HCT116 (cell line): ENCODE measurements at regions not wholly inside any gene's neighbourhood (a gene's known extent, or its start where the extent isn't known, plus 50 kb on each side); places are given as distances from the start of the nearest gene placed in this dataset.

Experiments used
- ATAC-seq: fragments of 200-7000 bp; cut with Tn5 transposase; 2 replicates; pipeline ENCODE4 v1.9.1; 2020; ENCODE audit warnings: mild to moderate bottlenecking, moderate library complexity
- BruUV-seq: library from RNA; stranded (reverse); fragments of 400-500 nt; replicated peaks from 2 replicates; lab custom pipeline; 2021; lab: Mats Ljungman, UMichigan
- CTCF ChIA-PET: fragments of 300-600 bp; sonication (Branson Sonifier 250); formaldehyde crosslinking; loops from one replicate; lab custom pipeline; 2021; ENCODE audit warnings: antibody characterized with exemption; lab: Charles Lee
- POLR2A ChIA-PET: fragments of 300-600, 350-600 bp; sonication (Branson Sonifier 250); formaldehyde crosslinking; loops from one replicate; lab custom pipeline; 2021; ENCODE audit warnings: antibody characterized with exemption; lab: Charles Lee
- RAD21 ChIA-PET, 2 experiments: fragments of 300-600 bp; sonication (Branson Sonifier 250); formaldehyde crosslinking; loops; one replicate each; lab custom pipeline; 2023; ENCODE audit warnings: low total read pairs in 2 of 2; ENCODE audit not compliant: uncharacterized antibody in 2 of 2, unreplicated experiment in 2 of 2, low non-redundant PET in 1 of 2; lab: Charles Lee
- DNase-seq: peaks from one replicate; pipeline ENCODE4 v3.0.0-alpha.2; 2010; ENCODE audit warnings: low read depth, low spot score
- H2AFZ ChIP-seq: fragments of 200-600 bp; shearing (Covaris generic), sonication (generic); 2 replicates; pipeline ENCODE4 v1.6.1; 2017; ENCODE audit warnings: low read depth, mixed run types, mixed read lengths, antibody characterized with exemption, low read length; ENCODE audit not compliant: poor library complexity, severe bottlenecking
- H3K27ac ChIP-seq: 2 replicates; pipeline ENCODE4 v1.5.1; 2012; ENCODE audit warnings: low read depth, low read length
- H3K27me3 ChIP-seq: fragments of 200-600 bp; sonication (generic); 2 replicates; pipeline ENCODE4 v1.6.1; 2016; ENCODE audit warnings: mixed run types, low read length, mixed read lengths; ENCODE audit not compliant: insufficient read depth
- H3K36me3 ChIP-seq, 2 experiments: fragments of 200-500 bp in 1 of 2; fragments of 200-600 bp in 1 of 2; sonication (Bioruptor generic) in 1 of 2; sonication (generic) in 1 of 2; 2 replicates each; pipeline versions ENCODE4 v1.5.1 to v1.6.1; 2014 to 2016; ENCODE audit warnings: low read length in 2 of 2, inconsistent platforms in 1 of 2, mixed read lengths in 1 of 2, mixed run types in 1 of 2; ENCODE audit not compliant: insufficient read depth in 2 of 2, control insufficient read depth in 1 of 2
- H3K4me1 ChIP-seq, 2 experiments: fragments of 200-600 bp in 1 of 2; sonication (generic) in 1 of 2; 2 replicates each; pipeline versions ENCODE4 v1.5.1 to v1.6.1; 2012 to 2017; ENCODE audit warnings: low read length in 2 of 2, inconsistent platforms in 1 of 2, mild to moderate bottlenecking in 1 of 2, mixed read lengths in 1 of 2, mixed run types in 1 of 2, moderate library complexity in 1 of 2; ENCODE audit not compliant: insufficient read depth in 2 of 2, control insufficient read depth in 1 of 2
- H3K4me2 ChIP-seq: fragments of 200-600 bp; sonication (generic); 2 replicates; pipeline ENCODE4 v1.6.1; 2017; ENCODE audit warnings: mixed run types, low read length, mixed read lengths
- H3K4me3 ChIP-seq, 2 experiments: fragments of 200-600 bp in 1 of 2; sonication (generic) in 1 of 2; replicated peaks in 1 of 2; 2 replicates each; pipeline ENCODE4 v1.5.1; 2011 to 2016; ENCODE audit warnings: low read length in 2 of 2, control low read depth in 1 of 2, low read depth in 1 of 2, mild to moderate bottlenecking in 1 of 2, mixed read lengths in 1 of 2, mixed run types in 1 of 2
- H3K79me2 ChIP-seq: fragments of 200-600 bp; sonication (generic); 2 replicates; pipeline ENCODE4 v1.6.1; 2017; ENCODE audit warnings: mild to moderate bottlenecking, mixed run types, low read length, moderate library complexity, mixed read lengths; ENCODE audit not compliant: insufficient read depth
- H3K9ac ChIP-seq: fragments of 200-600 bp; sonication (generic); 2 replicates; pipeline ENCODE4 v1.6.1; 2016; ENCODE audit warnings: low read length, mixed read lengths
- H3K9me2 ChIP-seq: fragments of 200-600 bp; sonication (generic), shearing (Covaris generic); 2 replicates; pipeline ENCODE4 v1.6.1; 2017; ENCODE audit warnings: mixed run types, mild to moderate bottlenecking, moderate library complexity; ENCODE audit not compliant: insufficient read depth
- H3K9me3 ChIP-seq, 2 experiments: fragments of 200-500 bp in 1 of 2; fragments of 200-600 bp in 1 of 2; sonication (Bioruptor generic) in 1 of 2; sonication (generic) in 1 of 2; 2 replicates each; pipeline ENCODE4 v1.6.1; 2014 to 2017; ENCODE audit warnings: low read length in 2 of 2, mixed read lengths in 2 of 2, inconsistent platforms in 1 of 2, low read depth in 1 of 2, mild to moderate bottlenecking in 1 of 2, mixed run types in 1 of 2, moderate library complexity in 1 of 2; ENCODE audit not compliant: control insufficient read depth in 1 of 2, insufficient read depth in 1 of 2
- H4K20me1 ChIP-seq: fragments of 200-600 bp; sonication (generic), shearing (Covaris generic); 2 replicates; pipeline ENCODE4 v1.6.1; 2017; ENCODE audit warnings: mixed run types, mild to moderate bottlenecking, moderate library complexity; ENCODE audit not compliant: insufficient read depth
- CBX3 ChIP-seq: IDR thresholded peaks from 2 replicates; pipeline ENCODE4 v1.6.1; 2012; ENCODE audit warnings: low read depth
- CEBPB ChIP-seq: IDR thresholded peaks from 2 replicates; pipeline ENCODE4 v1.6.1; 2012; ENCODE audit warnings: low read depth
- ELF1 ChIP-seq: IDR thresholded peaks from 2 replicates; pipeline ENCODE4 v1.6.1; 2012; ENCODE audit warnings: low read depth, borderline replicate concordance
- EZH2 ChIP-seq: fragments of 200-600 bp; sonication (generic); IDR thresholded peaks from 2 replicates; pipeline ENCODE4 v1.6.1; 2017; ENCODE audit warnings: antibody characterized with exemption, mixed run types
- FOSL1 ChIP-seq: IDR thresholded peaks from 2 replicates; pipeline ENCODE4 v1.6.1; 2012; ENCODE audit warnings: low read depth
- JUND ChIP-seq: IDR thresholded peaks from 2 replicates; pipeline ENCODE4 v1.6.1; 2012
- POLR2A ChIP-seq: IDR thresholded peaks from 2 replicates; pipeline ENCODE4 v1.7.0; 2011; ENCODE audit warnings: borderline replicate concordance; ENCODE audit not compliant: insufficient read depth, insufficient read length; ENCODE audit errors: extremely low read depth
- POLR2AphosphoS5 ChIP-seq: IDR thresholded peaks from 2 replicates; pipeline ENCODE4 v1.6.1; 2011; ENCODE audit warnings: mild to moderate bottlenecking, low read depth, low read length, moderate library complexity
- SIN3A ChIP-seq: IDR thresholded peaks from 2 replicates; pipeline ENCODE4 v1.6.1; 2012; ENCODE audit warnings: low read depth
- SRF ChIP-seq: IDR thresholded peaks from 2 replicates; pipeline ENCODE4 v1.6.1; 2012; ENCODE audit warnings: low read depth
- TCF7L2 ChIP-seq: IDR thresholded peaks from 2 replicates; pipeline ENCODE4 v1.7.0; 2011; ENCODE audit warnings: borderline replicate concordance, inconsistent platforms; ENCODE audit not compliant: insufficient read depth, insufficient read length; ENCODE audit errors: extremely low read depth
- ZFX ChIP-seq: fragments of 450-650 bp; IDR thresholded peaks from 2 replicates; pipeline ENCODE4 v1.6.1; 2017
- intact Hi-C: fragments of 100-400 bp; cut with micrococcal nuclease; formaldehyde crosslinking; loops from 2 replicates; pipeline ENCODE4 v1.10.0; 2022
- TF ChIP-seq, protein P1 (sequence below): IDR thresholded peaks from 2 replicates; pipeline ENCODE4 v1.6.1; 2012
- TF ChIP-seq, protein P2 (sequence below): IDR thresholded peaks from 2 replicates; pipeline ENCODE4 v1.6.1; 2011; ENCODE audit warnings: mild to moderate bottlenecking, low read length, moderate library complexity; ENCODE audit not compliant: insufficient replicate concordance; ENCODE audit errors: extremely low read depth
- TF ChIP-seq, protein P3 (sequence below): IDR thresholded peaks from 2 replicates; pipeline ENCODE4 v1.6.1; 2012
- TF ChIP-seq, protein P4 (sequence below): IDR thresholded peaks from 2 replicates; pipeline ENCODE4 v1.6.1; 2012; ENCODE audit warnings: low read depth
- TF ChIP-seq, protein P5 (sequence below), 3 experiments: fragments of 200-600 bp in 1 of 3; sonication (generic) in 1 of 3; IDR thresholded peaks in 2 of 3; conservative IDR thresholded peaks in 1 of 3; 2 replicates each; pipeline ENCODE4 v1.5.1; 2012 to 2017; ENCODE audit warnings: low read depth in 2 of 3, low read length in 2 of 3, antibody characterized with exemption in 1 of 3, borderline replicate concordance in 1 of 3, control low read depth in 1 of 3, mild to moderate bottlenecking in 1 of 3, mixed read lengths in 1 of 3, mixed run types in 1 of 3, moderate library complexity in 1 of 3; ENCODE audit not compliant: insufficient read depth in 1 of 3

DNA sequence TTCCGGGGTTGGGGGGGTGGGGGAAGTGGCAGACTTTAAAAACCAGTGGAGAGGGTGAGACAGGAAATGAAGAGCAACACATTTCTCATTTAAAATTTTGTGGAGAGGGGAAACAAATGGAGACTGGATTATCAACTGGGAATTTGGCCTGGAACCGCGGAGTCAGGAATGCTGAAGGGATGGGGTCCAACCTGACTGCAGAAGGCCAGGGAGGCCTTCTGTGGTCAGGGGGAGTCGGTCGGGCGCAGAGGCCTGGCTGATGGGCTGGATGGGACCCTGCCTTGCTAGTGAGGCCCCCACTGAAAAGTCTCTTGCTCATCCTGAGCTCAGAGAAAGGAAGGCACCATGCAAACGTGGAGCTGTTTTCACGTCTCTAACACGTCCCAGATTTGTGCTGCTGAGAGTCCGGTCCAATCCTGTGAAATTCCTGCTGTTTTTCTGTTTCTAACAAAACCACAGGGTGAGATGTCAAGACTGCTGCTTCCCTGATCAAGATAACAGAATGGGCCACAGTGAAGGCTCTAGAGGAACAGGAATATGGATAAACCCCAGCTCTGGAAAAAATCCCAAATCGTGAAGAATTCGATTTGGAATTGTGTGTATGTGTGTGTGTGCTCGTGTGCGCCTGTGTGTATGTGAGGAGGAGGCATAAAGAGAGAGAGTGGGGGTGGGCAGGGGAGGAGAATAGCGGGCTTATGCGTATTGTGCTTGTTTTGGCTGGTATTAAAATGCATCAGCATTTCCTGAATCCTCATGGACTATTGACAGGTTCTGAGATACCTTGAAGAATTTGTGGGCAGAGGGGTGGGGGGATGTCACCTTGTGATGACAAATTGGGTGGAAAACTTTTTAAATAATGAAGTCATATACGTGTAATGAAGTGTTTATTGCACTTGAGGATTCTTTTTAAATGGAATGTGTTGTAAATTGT is 117.4 kb downstream of the NGF start:
- no peak for TF ChIP-seq JUND
- no peak for TF ChIP-seq ZFX
- TF ChIP-seq, protein P1, sequence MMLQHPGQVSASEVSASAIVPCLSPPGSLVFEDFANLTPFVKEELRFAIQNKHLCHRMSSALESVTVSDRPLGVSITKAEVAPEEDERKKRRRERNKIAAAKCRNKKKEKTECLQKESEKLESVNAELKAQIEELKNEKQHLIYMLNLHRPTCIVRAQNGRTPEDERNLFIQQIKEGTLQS, result no peak
- no peak for TF ChIP-seq ELF1
- TF ChIP-seq FOSL1, result no peak
- TF ChIP-seq, protein P2, sequence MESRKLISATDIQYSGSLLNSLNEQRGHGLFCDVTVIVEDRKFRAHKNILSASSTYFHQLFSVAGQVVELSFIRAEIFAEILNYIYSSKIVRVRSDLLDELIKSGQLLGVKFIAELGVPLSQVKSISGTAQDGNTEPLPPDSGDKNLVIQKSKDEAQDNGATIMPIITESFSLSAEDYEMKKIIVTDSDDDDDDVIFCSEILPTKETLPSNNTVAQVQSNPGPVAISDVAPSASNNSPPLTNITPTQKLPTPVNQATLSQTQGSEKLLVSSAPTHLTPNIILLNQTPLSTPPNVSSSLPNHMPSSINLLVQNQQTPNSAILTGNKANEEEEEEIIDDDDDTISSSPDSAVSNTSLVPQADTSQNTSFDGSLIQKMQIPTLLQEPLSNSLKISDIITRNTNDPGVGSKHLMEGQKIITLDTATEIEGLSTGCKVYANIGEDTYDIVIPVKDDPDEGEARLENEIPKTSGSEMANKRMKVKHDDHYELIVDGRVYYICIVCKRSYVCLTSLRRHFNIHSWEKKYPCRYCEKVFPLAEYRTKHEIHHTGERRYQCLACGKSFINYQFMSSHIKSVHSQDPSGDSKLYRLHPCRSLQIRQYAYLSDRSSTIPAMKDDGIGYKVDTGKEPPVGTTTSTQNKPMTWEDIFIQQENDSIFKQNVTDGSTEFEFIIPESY, result no peak
- TF ChIP-seq, protein P3, sequence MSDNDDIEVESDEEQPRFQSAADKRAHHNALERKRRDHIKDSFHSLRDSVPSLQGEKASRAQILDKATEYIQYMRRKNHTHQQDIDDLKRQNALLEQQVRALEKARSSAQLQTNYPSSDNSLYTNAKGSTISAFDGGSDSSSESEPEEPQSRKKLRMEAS, result no peak
- no peak for TF ChIP-seq EZH2
- no peak for TF ChIP-seq SRF
- no peak for TF ChIP-seq POLR2A
- no peak for TF ChIP-seq POLR2AphosphoS5
- no peak for TF ChIP-seq CBX3
- TF ChIP-seq CEBPB, result no peak
- TF ChIP-seq, protein P4, sequence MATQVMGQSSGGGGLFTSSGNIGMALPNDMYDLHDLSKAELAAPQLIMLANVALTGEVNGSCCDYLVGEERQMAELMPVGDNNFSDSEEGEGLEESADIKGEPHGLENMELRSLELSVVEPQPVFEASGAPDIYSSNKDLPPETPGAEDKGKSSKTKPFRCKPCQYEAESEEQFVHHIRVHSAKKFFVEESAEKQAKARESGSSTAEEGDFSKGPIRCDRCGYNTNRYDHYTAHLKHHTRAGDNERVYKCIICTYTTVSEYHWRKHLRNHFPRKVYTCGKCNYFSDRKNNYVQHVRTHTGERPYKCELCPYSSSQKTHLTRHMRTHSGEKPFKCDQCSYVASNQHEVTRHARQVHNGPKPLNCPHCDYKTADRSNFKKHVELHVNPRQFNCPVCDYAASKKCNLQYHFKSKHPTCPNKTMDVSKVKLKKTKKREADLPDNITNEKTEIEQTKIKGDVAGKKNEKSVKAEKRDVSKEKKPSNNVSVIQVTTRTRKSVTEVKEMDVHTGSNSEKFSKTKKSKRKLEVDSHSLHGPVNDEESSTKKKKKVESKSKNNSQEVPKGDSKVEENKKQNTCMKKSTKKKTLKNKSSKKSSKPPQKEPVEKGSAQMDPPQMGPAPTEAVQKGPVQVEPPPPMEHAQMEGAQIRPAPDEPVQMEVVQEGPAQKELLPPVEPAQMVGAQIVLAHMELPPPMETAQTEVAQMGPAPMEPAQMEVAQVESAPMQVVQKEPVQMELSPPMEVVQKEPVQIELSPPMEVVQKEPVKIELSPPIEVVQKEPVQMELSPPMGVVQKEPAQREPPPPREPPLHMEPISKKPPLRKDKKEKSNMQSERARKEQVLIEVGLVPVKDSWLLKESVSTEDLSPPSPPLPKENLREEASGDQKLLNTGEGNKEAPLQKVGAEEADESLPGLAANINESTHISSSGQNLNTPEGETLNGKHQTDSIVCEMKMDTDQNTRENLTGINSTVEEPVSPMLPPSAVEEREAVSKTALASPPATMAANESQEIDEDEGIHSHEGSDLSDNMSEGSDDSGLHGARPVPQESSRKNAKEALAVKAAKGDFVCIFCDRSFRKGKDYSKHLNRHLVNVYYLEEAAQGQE, result no peak
- TF ChIP-seq TCF7L2, result no peak
- TF ChIP-seq, protein P5, sequence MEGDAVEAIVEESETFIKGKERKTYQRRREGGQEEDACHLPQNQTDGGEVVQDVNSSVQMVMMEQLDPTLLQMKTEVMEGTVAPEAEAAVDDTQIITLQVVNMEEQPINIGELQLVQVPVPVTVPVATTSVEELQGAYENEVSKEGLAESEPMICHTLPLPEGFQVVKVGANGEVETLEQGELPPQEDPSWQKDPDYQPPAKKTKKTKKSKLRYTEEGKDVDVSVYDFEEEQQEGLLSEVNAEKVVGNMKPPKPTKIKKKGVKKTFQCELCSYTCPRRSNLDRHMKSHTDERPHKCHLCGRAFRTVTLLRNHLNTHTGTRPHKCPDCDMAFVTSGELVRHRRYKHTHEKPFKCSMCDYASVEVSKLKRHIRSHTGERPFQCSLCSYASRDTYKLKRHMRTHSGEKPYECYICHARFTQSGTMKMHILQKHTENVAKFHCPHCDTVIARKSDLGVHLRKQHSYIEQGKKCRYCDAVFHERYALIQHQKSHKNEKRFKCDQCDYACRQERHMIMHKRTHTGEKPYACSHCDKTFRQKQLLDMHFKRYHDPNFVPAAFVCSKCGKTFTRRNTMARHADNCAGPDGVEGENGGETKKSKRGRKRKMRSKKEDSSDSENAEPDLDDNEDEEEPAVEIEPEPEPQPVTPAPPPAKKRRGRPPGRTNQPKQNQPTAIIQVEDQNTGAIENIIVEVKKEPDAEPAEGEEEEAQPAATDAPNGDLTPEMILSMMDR (IDR thresholded peaks at IDR 0.05 in 2 of 3, conservative IDR thresholded peaks at IDR 0.05 in 1 of 3; ENCODE audit: borderline replicate concordance in 1 of 3, insufficient read depth in 1 of 3, low read depth in 2 of 3, low read length in 2 of 3), result no peak
- no peak for TF ChIP-seq SIN3A
- TF ChIP-seq, all 23 proteins: peak for 0
- ChIA-PET CTCF (no interaction called here), POLR2A (interaction anchor here (0.6 kb wide), 1 partner anchor 14 kb away, joined by 4 read pairs; no protein-coding TSS in a partner anchor), RAD21 (no interaction called here)
- Histone ChIP-seq H3K27me3 (no peaks in the 10 kb centered on the region), H3K9me2 (no peaks in the 10 kb centered on the region), H3K79me2 (no peaks in the 10 kb centered on the region), H3K9ac (no peak overlapping the region), H4K20me1 (no peaks in the 10 kb centered on the region), H2AFZ (no peak overlapping the region), H3K4me3 (no peak overlapping the region), H3K27ac (no peak overlapping the region), H3K9me3 (no peaks in the 10 kb centered on the region), H3K4me1 (no peaks in the 10 kb centered on the region), H3K36me3 (no peaks in the 10 kb centered on the region), H3K4me2 (no peak overlapping the region)
- ATAC-seq (no peak), DNase-seq (no peak)
- no TSS peak for BruUV-seq
- intact Hi-C loops, result no loop called here
